Endothelial cell of umbilical vein (primary cell): ENCODE measurements at regions not wholly inside any gene's neighbourhood (a gene's known extent, or its start where the extent isn't known, plus 50 kb on each side); places are given as distances from the start of the nearest gene placed in this dataset.

Experiments used
- POLR2AphosphoS5 ChIP-seq: IDR thresholded peaks from 2 replicates; pipeline ENCODE4 v1.6.1; 2012; ENCODE audit warnings: low read depth, mild to moderate bottlenecking, control low read depth, low read length, moderate library complexity; ENCODE audit not compliant: insufficient read depth
- TF ChIP-seq, protein P1 (sequence below), 2 donors: IDR thresholded peaks; 1 replicate in 1 of 2; 2 replicates in 1 of 2; pipeline ENCODE4 v1.5.1; 2011; ENCODE audit warnings: low read length in 2 of 2, mild to moderate bottlenecking in 2 of 2, moderate library complexity in 2 of 2, control low read depth in 1 of 2, inconsistent platforms in 1 of 2, low read depth in 1 of 2; ENCODE audit not compliant: insufficient read depth in 1 of 2; ENCODE audit errors: extremely low read depth in 1 of 2

DNA sequence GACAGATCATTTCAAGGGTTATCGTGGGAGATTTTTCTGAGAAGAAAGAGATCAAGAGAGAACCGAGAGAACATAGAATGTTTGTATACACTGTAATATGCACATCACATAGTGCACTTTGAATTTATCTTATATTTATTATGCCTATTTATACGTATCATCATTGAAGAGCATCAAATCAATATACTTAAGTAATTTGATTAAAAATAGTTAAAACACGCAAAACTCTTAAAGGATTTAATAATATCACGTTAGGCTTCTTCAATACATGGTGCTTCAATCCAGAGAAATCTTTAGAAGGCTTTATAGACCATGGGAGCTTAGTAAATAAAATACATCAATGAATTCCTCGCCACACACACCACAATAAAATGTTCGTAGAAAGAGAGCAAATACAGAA lies 139.5 kb upstream of the C11orf58 start:
- TF ChIP-seq, protein P1, sequence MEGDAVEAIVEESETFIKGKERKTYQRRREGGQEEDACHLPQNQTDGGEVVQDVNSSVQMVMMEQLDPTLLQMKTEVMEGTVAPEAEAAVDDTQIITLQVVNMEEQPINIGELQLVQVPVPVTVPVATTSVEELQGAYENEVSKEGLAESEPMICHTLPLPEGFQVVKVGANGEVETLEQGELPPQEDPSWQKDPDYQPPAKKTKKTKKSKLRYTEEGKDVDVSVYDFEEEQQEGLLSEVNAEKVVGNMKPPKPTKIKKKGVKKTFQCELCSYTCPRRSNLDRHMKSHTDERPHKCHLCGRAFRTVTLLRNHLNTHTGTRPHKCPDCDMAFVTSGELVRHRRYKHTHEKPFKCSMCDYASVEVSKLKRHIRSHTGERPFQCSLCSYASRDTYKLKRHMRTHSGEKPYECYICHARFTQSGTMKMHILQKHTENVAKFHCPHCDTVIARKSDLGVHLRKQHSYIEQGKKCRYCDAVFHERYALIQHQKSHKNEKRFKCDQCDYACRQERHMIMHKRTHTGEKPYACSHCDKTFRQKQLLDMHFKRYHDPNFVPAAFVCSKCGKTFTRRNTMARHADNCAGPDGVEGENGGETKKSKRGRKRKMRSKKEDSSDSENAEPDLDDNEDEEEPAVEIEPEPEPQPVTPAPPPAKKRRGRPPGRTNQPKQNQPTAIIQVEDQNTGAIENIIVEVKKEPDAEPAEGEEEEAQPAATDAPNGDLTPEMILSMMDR (IDR thresholded peaks at IDR 0.05; ENCODE audit: extremely low read depth in 1 of 2, insufficient read depth in 1 of 2, low read depth in 1 of 2, low read length in 2 of 2) = no peak
- TF ChIP-seq POLR2AphosphoS5 = no peak
